ENCODE measurements at regions not wholly inside any gene's neighbourhood (a gene's known extent, or its start where the extent isn't known, plus 50 kb on each side); places are given as distances from the start of the nearest gene placed in this dataset.

- H3K4me3 ChIP-seq (ENCODE audit: control insufficient read depth in 2 of 3, extremely low read depth in 1 of 3, insufficient read depth in 2 of 3, low read depth in 1 of 3, low read length in 3 of 3) = no peak overlapping the region
- DNase-seq (ENCODE audit: low read depth, low spot score) (no peak), FAIRE-seq (peak; percentile 59)
- H4K20me1 ChIP-seq (ENCODE audit: control insufficient read depth, extremely low read depth, insufficient read depth, low read length) = no peaks in the 10 kb centered on the region
- no peaks in the 10 kb centered on the region for H3K27me3 ChIP-seq (ENCODE audit: control insufficient read depth, extremely low read depth, insufficient read depth, low read length)
- H2AFZ ChIP-seq (ENCODE audit: control insufficient read depth, low read length) = no peak overlapping the region
- H3K79me2 ChIP-seq (ENCODE audit: control insufficient read depth, insufficient read depth, low read length) = no peaks in the 10 kb centered on the region
- H3K27ac ChIP-seq (ENCODE audit: control insufficient read depth, insufficient read depth, low read length) = no peak overlapping the region
- no peaks in the 10 kb centered on the region for H3K9me3 ChIP-seq (ENCODE audit: control insufficient read depth, low read depth, low read length)
- TF ChIP-seq CTCF (optimal IDR thresholded peaks at IDR 0.05 in 1 of 3, IDR thresholded peaks at IDR 0.05 in 1 of 3, conservative IDR thresholded peaks at IDR 0.05 in 1 of 3; ENCODE audit: extremely low read depth in 1 of 3, insufficient read depth in 2 of 3, low read length in 3 of 3) (no peak), EZH2 (IDR thresholded peaks at IDR 0.05; ENCODE audit: low read length) (no peak)
- H3K36me3 ChIP-seq (ENCODE audit: control insufficient read depth in 2 of 2, extremely low read depth in 1 of 2, insufficient read depth in 2 of 2, low read length in 2 of 2) = no peaks in the 10 kb centered on the region
- no peak overlapping the region for H3K4me2 ChIP-seq (ENCODE audit: control insufficient read depth, extremely low read depth, insufficient read depth, low read depth, low read length)
- dilution Hi-C loops (cut with MboI; ENCODE audit: extremely low pct_ligation_motif_present, low sequenced_read_pairs) = no loop called here
- H3K9me1 ChIP-seq (ENCODE audit: control insufficient read depth, extremely low read depth, insufficient read depth, low read length) = no peaks in the 10 kb centered on the region
- H3K4me1 ChIP-seq (ENCODE audit: control insufficient read depth, extremely low read depth, insufficient read depth, low read length) = peaks cover 47% of the 10 kb centered on the region
- H3K9ac ChIP-seq (ENCODE audit: control insufficient read depth, extremely low read depth, insufficient read depth, low read length) = no peak overlapping the region
Measured at GRCh38 chr20:23138226-23138625, 52.1 kb upstream of the CD93 start.

- Histone ChIP-seq H3K4me3 (ENCODE audit: control insufficient read depth in 2 of 3, extremely low read depth in 1 of 3, insufficient read depth in 2 of 3, low read depth in 1 of 3, low read length in 3 of 3) (no peak overlapping the region), H3K9ac (ENCODE audit: control insufficient read depth, extremely low read depth, insufficient read depth, low read length) (peak overlapping the region; percentile 0), H3K4me2 (ENCODE audit: control insufficient read depth, extremely low read depth, insufficient read depth, low read depth, low read length) (peak overlapping the region; percentile 47), H2AFZ (ENCODE audit: control insufficient read depth, low read length) (no peak overlapping the region), H3K27me3 (ENCODE audit: control insufficient read depth, extremely low read depth, insufficient read depth, low read length) (no peaks in the 10 kb centered on the region), H3K27ac (ENCODE audit: control insufficient read depth, insufficient read depth, low read length) (peak overlapping the region; percentile 32), H3K9me1 (ENCODE audit: control insufficient read depth, extremely low read depth, insufficient read depth, low read length) (no peaks in the 10 kb centered on the region), H4K20me1 (ENCODE audit: control insufficient read depth, extremely low read depth, insufficient read depth, low read length) (no peaks in the 10 kb centered on the region), H3K79me2 (ENCODE audit: control insufficient read depth, insufficient read depth, low read length) (no peaks in the 10 kb centered on the region), H3K9me3 (ENCODE audit: control insufficient read depth, low read depth, low read length) (no peaks in the 10 kb centered on the region), H3K36me3 (ENCODE audit: control insufficient read depth in 2 of 2, extremely low read depth in 1 of 2, insufficient read depth in 2 of 2, low read length in 2 of 2) (no peaks in the 10 kb centered on the region), H3K4me1 (ENCODE audit: control insufficient read depth, extremely low read depth, insufficient read depth, low read length) (peaks cover 36% of the 10 kb centered on the region)
- DNase-seq (ENCODE audit: low read depth, low spot score) = peak; percentile 88
- TF ChIP-seq EZH2 (IDR thresholded peaks at IDR 0.05; ENCODE audit: low read length) = no peak
- peak in 1 of 3 experiments; percentile 26 for TF ChIP-seq CTCF (optimal IDR thresholded peaks at IDR 0.05 in 1 of 3, IDR thresholded peaks at IDR 0.05 in 1 of 3, conservative IDR thresholded peaks at IDR 0.05 in 1 of 3; ENCODE audit: extremely low read depth in 1 of 3, insufficient read depth in 2 of 3, low read length in 3 of 3)
- dilution Hi-C loops (cut with MboI; ENCODE audit: extremely low pct_ligation_motif_present, low sequenced_read_pairs) = no loop called here
- FAIRE-seq = peak; percentile 85
Measured at GRCh38 chr20:23136893-23137745, 51.0 kb upstream of the CD93 start.

Measured in keratinocyte (primary cell).